GM19240 (cell line): ENCODE measurements at regions not wholly inside any gene's neighbourhood (a gene's known extent, or its start where the extent isn't known, plus 50 kb on each side); places are given as distances from the start of the nearest gene placed in this dataset.

ENCODE experiments used
- DNase-seq: peaks from one replicate; pipeline ENCODE4 v3.0.0; 2011; ENCODE audit warnings: low spot score; ENCODE audit not compliant: insufficient read length

GRCh38 chr21:18191139-18191538 is 53.5 kb upstream of the CHODL start:
- no peak for DNase-seq

- DNase-seq: no peak
These were observed 66.1 kb upstream of the CHODL start for GRCh38 chr21:18178509-18178908.

GRCh38 chr21:18174370-18174769 is 70.3 kb upstream of the CHODL start:
- no peak for DNase-seq

- DNase-seq: no peak
These were observed 73.8 kb upstream of the CHODL start for GRCh38 chr21:18170829-18171228.

- DNase-seq: no peak
These were observed 74.4 kb upstream of the CHODL start for GRCh38 chr21:18170221-18170620.

GRCh38 chr21:18168108-18168507 is 76.5 kb upstream of the CHODL start:
- no peak for DNase-seq

GRCh38 chr21:18164933-18165332 is 79.7 kb upstream of the CHODL start:
- DNase-seq: no peak

GRCh38 chr21:18164483-18164882 is 80.2 kb upstream of the CHODL start:
- DNase-seq: no peak

GRCh38 chr21:18163956-18164355 is 80.7 kb upstream of the CHODL start:
- DNase-seq: no peak

GRCh38 chr21:18161841-18162240 is 82.8 kb upstream of the CHODL start:
- no peak for DNase-seq

GRCh38 chr21:18157406-18157805 is 87.2 kb upstream of the CHODL start:
- DNase-seq: no peak

- no peak for DNase-seq
These were observed 89.0 kb upstream of the CHODL start for GRCh38 chr21:18155508-18156193.

GRCh38 chr21:18153063-18153462 is 91.6 kb upstream of the CHODL start:
- no peak for DNase-seq

- DNase-seq: no peak
These were observed 92.3 kb upstream of the CHODL start for GRCh38 chr21:18152371-18152770.

GRCh38 chr21:18151046-18151445 is 93.6 kb upstream of the CHODL start:
- DNase-seq: no peak

- no peak for DNase-seq
These were observed 96.2 kb upstream of the CHODL start for GRCh38 chr21:18148401-18148800.

- DNase-seq: no peak
These were observed 97.0 kb upstream of the CHODL start for GRCh38 chr21:18147678-18148077.

- DNase-seq: no peak
These were observed 97.8 kb upstream of the CHODL start for GRCh38 chr21:18146820-18147219.

- DNase-seq: no peak
These were observed 100.3 kb upstream of the CHODL start for GRCh38 chr21:18144339-18144738.

GRCh38 chr21:18142655-18143054 is 102.0 kb upstream of the CHODL start:
- no peak for DNase-seq

GRCh38 chr21:18138507-18138906 is 106.1 kb upstream of the CHODL start:
- DNase-seq: no peak

GRCh38 chr21:18129526-18129925 is 115.1 kb upstream of the CHODL start:
- no peak for DNase-seq

- no peak for DNase-seq
These were observed 126.1 kb upstream of the CHODL start for GRCh38 chr21:18118566-18118965.

GRCh38 chr21:18117176-18117575 is 127.5 kb upstream of the CHODL start:
- DNase-seq: no peak
